ENCODE measurements at regions not wholly inside any gene's neighbourhood (a gene's known extent, or its start where the extent isn't known, plus 50 kb on each side); places are given as distances from the start of the nearest gene placed in this dataset.

DNA sequence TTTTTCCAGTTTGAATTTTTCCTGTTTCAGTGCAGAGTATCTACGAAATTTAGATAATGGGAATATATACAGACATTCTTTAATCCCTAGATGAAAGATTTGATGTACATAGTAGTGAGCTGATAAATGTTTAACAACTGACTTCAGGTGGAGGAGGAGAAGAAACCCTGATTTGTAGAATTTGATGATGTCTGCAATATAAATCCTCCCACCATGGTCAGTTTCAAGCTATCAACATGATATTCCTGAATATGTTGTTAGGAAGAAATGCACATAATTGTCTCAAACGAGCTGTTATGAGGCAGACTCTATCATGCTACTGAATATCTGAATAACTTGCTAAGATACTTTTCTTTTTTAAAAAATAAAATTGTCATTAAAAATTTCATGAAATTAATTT, 629.3 kb upstream of the LRRN3 start:
- TF ChIP-seq, protein P1, sequence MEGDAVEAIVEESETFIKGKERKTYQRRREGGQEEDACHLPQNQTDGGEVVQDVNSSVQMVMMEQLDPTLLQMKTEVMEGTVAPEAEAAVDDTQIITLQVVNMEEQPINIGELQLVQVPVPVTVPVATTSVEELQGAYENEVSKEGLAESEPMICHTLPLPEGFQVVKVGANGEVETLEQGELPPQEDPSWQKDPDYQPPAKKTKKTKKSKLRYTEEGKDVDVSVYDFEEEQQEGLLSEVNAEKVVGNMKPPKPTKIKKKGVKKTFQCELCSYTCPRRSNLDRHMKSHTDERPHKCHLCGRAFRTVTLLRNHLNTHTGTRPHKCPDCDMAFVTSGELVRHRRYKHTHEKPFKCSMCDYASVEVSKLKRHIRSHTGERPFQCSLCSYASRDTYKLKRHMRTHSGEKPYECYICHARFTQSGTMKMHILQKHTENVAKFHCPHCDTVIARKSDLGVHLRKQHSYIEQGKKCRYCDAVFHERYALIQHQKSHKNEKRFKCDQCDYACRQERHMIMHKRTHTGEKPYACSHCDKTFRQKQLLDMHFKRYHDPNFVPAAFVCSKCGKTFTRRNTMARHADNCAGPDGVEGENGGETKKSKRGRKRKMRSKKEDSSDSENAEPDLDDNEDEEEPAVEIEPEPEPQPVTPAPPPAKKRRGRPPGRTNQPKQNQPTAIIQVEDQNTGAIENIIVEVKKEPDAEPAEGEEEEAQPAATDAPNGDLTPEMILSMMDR (IDR thresholded peaks at IDR 0.05) = no peak

DNA sequence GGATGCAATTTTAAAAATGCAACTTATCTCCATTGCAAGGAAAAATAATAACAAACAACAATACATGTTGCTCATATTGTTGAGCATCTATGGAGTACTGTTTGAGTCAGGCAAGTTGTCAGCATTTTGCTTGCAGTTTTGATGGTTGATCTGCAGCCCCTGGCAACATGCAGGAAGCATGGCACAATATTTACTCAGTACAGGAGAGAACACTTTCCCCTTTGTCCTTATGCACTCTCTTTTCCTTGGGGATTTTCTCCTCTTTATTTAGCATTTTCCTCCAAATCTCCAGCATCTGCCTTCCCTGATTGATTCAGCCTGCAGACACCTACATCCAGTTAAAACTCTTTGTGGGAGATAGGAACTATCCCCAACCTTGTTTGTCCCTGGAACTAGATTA, 620.5 kb upstream of the LRRN3 start:
- TF ChIP-seq, protein P1 (IDR thresholded peaks at IDR 0.05) = no peak

- TF ChIP-seq, protein P1 (IDR thresholded peaks at IDR 0.05) = no peak
Measured at GRCh38 chr7:110480964-110481363, 610.0 kb upstream of the LRRN3 start.

DNA sequence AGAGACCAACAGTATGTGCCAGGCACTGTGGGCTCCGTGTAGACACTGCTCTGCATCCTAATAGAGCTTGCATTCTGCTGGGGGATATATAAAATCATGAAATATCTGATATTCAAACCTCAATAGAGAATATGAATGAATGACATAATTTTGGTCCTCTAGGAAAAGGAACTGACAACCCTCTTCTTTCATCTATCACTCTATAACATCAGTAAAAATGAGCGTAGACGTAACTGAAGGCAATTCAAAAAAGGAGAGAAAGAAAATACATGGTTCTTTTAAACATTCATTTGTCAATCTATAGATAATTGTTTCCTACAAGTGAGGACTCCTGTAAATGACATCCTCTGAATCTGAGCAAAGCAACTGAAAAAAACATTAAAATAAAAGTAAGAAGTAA, 607.4 kb upstream of the LRRN3 start:
- TF ChIP-seq, protein P1 (IDR thresholded peaks at IDR 0.05) = no peak

DNA sequence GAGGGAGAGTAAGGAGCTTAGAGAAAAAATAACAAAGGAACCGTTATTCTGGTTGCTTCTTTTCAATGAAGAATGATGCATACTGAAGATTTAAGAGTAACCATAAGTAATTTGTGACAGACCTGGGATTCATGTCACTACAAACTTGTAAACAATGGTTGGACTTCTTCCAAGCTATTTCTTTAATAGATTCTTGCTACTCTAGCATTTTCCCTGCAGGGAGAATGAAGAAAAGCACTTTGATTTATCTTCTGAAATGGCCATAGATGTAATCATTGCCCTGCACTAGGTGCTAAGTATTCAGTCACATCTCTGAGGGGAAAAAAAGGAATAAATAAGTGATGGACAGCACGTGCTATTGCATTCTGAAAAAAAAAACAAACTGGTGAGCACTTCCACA, 606.6 kb upstream of the LRRN3 start:
- TF ChIP-seq, protein P1 (IDR thresholded peaks at IDR 0.05) = no peak

DNA sequence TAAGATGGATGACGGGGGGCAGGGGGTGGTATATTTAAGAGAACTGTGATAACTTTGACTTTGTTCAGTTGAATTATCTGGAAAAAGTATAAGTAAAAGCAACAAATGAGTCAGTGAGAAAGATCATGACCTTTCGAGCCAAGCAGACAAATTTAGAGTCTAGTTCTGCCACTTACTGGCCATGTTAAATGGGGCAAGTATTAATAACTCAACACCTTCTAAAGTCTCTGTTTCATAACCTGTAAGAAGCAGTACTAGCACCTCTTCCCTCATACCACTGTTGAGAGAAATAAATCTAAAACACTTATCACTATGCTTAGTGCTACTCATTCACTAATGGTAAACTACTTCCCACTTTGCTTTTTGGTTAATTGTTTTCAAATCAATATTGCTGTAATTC, 604.4 kb upstream of the LRRN3 start:
- TF ChIP-seq, protein P1 (IDR thresholded peaks at IDR 0.05) = no peak

DNA sequence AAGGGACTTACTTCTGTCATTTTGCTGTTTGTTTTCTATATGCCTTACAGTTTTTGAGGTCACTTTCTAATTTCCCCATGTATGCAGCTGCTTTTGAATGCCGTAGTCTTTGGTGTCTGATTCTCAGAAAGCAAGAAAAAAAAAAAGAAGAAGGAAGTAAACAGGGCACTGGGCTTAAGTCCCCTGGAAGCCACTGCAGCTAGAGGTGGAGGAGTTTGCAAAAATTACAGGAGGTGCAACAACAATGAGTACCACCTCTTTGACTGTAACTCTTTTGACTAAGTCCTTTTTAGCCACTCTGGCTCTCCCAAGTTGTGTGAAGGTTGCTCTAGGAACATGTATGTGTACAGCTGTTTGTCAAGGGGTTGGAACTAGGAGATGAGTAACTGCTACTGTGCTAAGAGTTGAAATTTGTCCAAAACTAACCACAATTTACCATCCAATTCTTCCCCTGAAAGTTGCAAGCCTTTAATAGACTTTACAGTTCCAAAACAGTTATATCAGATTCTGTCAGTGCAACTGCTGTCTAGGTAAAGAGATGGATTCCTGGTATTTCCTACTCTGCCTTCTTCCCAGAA, 588.0 kb upstream of the LRRN3 start:
- TF ChIP-seq, protein P1 (IDR thresholded peaks at IDR 0.05) = no peak

DNA sequence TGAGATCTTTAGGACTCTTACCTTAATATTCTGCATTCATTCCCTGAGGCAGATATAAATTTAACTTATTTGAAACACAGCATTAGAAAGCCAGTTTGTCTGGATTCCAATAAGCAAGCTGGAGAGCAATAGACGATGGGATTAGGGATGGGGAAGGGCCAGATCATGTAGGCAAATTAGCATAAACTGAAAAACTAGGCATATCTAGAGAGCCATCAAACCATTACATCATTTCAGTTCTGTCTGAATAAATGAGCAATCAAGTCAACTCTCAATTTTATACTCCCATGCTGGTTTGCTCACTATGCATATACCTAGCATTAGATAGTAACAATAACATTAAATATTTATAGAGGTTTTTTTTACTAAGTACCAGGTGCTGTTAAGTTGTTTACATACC, 583.6 kb upstream of the LRRN3 start:
- TF ChIP-seq, protein P1 (IDR thresholded peaks at IDR 0.05) = no peak

Measured in LNCAP (cell line).